WTC11 (cell line): ENCODE measurements at regions not wholly inside any gene's neighbourhood (a gene's known extent, or its start where the extent isn't known, plus 50 kb on each side); places are given as distances from the start of the nearest gene placed in this dataset.

Experiments used
- ATAC-seq: fragments of 200-7000 bp; cut with Tn5 transposase; 2 replicates; pipeline ENCODE4 v1.10.0; 2021; ENCODE audit warnings: mild to moderate bottlenecking, moderate library complexity
- CTCF ChIA-PET: fragments of 300-600 bp; sonication (Branson Sonifier 250); formaldehyde crosslinking; loops from one replicate; lab custom pipeline; 2021; ENCODE audit warnings: antibody characterized with exemption; lab: Charles Lee
- POLR2A ChIA-PET: fragments of 350-600 bp; sonication (Branson Sonifier 250); formaldehyde crosslinking; loops from one replicate; lab custom pipeline; 2021; ENCODE audit warnings: antibody characterized with exemption; lab: Charles Lee
- DNase-seq: peaks from one replicate; pipeline ENCODE4 v3.0.0; 2021; ENCODE audit warnings: low spot score
- H3K27ac Mint-ChIP-seq: 2 replicates; pipeline ENCODE4 v1.8.0; 2021; ENCODE audit warnings: mixed read lengths
- H3K27me3 Mint-ChIP-seq: 2 replicates; pipeline ENCODE4 v1.8.0; 2021; ENCODE audit warnings: low read depth, mild to moderate bottlenecking, moderate library complexity, mixed read lengths
- H3K36me3 Mint-ChIP-seq: 2 replicates; pipeline ENCODE4 v1.8.0; 2021; ENCODE audit warnings: mixed read lengths
- H3K4me1 Mint-ChIP-seq: 2 replicates; pipeline ENCODE4 v1.8.0; 2022; ENCODE audit warnings: mixed read lengths
- H3K4me3 Mint-ChIP-seq: 2 replicates; pipeline ENCODE4 v1.8.0; 2021; ENCODE audit warnings: mild to moderate bottlenecking, moderate library complexity, mixed read lengths
- H3K9me3 Mint-ChIP-seq: 2 replicates; pipeline ENCODE4 v1.8.0; 2021; ENCODE audit warnings: mixed read lengths
- ATF1 ChIP-seq: sonication (generic); formaldehyde crosslinking; IDR thresholded peaks from 2 replicates; pipeline ENCODE4 v1.8.1; 2023; ENCODE audit warnings: mild to moderate bottlenecking, moderate library complexity, missing genetic modification reagents
- ESRRA ChIP-seq: sonication (generic); formaldehyde crosslinking; IDR thresholded peaks from 2 replicates; pipeline ENCODE4 v1.8.1; 2022; ENCODE audit warnings: mild to moderate bottlenecking, missing genetic modification reagents, borderline replicate concordance
- GTF2I ChIP-seq: fragments of 250-450 bp; sonication (Bioruptor Pico); conservative IDR thresholded peaks from 2 replicates; pipeline ENCODE4 v1.4.0; 2021; ENCODE audit warnings: mild to moderate bottlenecking
- JUN ChIP-seq: sonication (generic); formaldehyde crosslinking; IDR thresholded peaks from 2 replicates; pipeline ENCODE4 v1.8.0; 2023; ENCODE audit warnings: mild to moderate bottlenecking, missing genetic modification reagents
- MXD4 ChIP-seq: fragments of 250-450 bp; sonication (Bioruptor Pico); IDR thresholded peaks from 2 replicates; pipeline ENCODE4 v1.8.0; 2021; ENCODE audit warnings: mild to moderate bottlenecking, moderate library complexity, borderline replicate concordance
- NFYB ChIP-seq: sonication (generic); formaldehyde crosslinking; conservative IDR thresholded peaks from 2 replicates; pipeline ENCODE4 v1.8.0; 2022; ENCODE audit warnings: low read depth, missing genetic modification reagents
- ZNF138 ChIP-seq: sonication (generic); formaldehyde crosslinking; conservative IDR thresholded peaks from 2 replicates; pipeline ENCODE4 v1.8.1; 2022; ENCODE audit warnings: mild to moderate bottlenecking, moderate library complexity, missing genetic modification reagents
- ZNF671 ChIP-seq: fragments of 250-450 bp; sonication (Bioruptor Pico); IDR thresholded peaks from 2 replicates; pipeline ENCODE4 v1.8.0; 2021; ENCODE audit warnings: mild to moderate bottlenecking
- TF ChIP-seq, protein P1 (sequence below): sonication (generic); formaldehyde crosslinking; IDR thresholded peaks from 2 replicates; pipeline ENCODE4 v1.8.0; 2023; ENCODE audit warnings: missing genetic modification reagents
- TF ChIP-seq, protein P2 (sequence below): fragments of 250-450 bp; sonication (Bioruptor Pico); IDR thresholded peaks from 2 replicates; pipeline ENCODE4 v1.8.0; 2021; ENCODE audit warnings: mild to moderate bottlenecking
- TF ChIP-seq, protein P3 (sequence below): sonication (generic); formaldehyde crosslinking; IDR thresholded peaks from 2 replicates; pipeline ENCODE4 v1.8.0; 2022; ENCODE audit warnings: mild to moderate bottlenecking, missing genetic modification reagents
- TF ChIP-seq, protein P4 (sequence below): sonication (generic); formaldehyde crosslinking; conservative IDR thresholded peaks from 2 replicates; pipeline ENCODE4 v1.8.1; 2022; ENCODE audit warnings: mild to moderate bottlenecking, missing genetic modification reagents
- TF ChIP-seq, protein P5 (sequence below): sonication (generic); formaldehyde crosslinking; IDR thresholded peaks from 2 replicates; pipeline ENCODE4 v1.8.1; 2023; ENCODE audit warnings: mild to moderate bottlenecking, missing genetic modification reagents, moderate library complexity

DNA sequence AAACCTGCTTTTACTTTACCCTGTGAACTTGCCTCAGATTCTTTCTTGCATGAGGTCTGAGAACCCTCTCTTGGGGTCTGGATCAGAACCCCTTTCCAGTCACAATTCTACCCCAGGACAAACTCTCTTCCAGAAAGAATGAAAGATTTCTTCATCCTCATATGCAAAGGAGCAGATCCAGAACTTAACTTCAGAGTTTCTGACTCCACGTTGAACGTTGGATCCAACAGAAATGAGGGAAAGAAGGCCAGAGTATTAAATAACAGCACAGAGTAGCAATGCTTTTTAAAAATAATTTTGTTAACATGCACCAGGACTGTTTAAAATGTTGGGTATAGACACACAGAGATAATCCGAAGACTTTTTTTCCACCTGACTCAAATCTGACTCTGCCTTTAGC, 632.9 kb upstream of the AUTS2 start:
- ATAC-seq, result no peak
- DNase-seq, result no peak
- Mint-ChIP-seq H3K27ac (no peak overlapping the region), H3K27me3 (no peaks in the 10 kb centered on the region; the same call in 1 of the 2 replicates), H3K9me3 (peaks cover 36% of the 10 kb centered on the region), H3K36me3 (peaks cover 2% of the 10 kb centered on the region; the same call in 1 of the 2 replicates), H3K4me1 (0 out of 2 replicates have a peak, but pooled peaks cover 5% of the 10 kb centered on the region), H3K4me3 (no peak overlapping the region)
- ChIA-PET CTCF (no interaction called here), POLR2A (no interaction called here)
- TF ChIP-seq NFYB, result no peak
- no peak for TF ChIP-seq ESRRA (CRISPR knock-in tag)
- TF ChIP-seq, protein P1, sequence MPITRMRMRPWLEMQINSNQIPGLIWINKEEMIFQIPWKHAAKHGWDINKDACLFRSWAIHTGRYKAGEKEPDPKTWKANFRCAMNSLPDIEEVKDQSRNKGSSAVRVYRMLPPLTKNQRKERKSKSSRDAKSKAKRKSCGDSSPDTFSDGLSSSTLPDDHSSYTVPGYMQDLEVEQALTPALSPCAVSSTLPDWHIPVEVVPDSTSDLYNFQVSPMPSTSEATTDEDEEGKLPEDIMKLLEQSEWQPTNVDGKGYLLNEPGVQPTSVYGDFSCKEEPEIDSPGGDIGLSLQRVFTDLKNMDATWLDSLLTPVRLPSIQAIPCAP (CRISPR knock-in tag), result no peak
- TF ChIP-seq, protein P2, sequence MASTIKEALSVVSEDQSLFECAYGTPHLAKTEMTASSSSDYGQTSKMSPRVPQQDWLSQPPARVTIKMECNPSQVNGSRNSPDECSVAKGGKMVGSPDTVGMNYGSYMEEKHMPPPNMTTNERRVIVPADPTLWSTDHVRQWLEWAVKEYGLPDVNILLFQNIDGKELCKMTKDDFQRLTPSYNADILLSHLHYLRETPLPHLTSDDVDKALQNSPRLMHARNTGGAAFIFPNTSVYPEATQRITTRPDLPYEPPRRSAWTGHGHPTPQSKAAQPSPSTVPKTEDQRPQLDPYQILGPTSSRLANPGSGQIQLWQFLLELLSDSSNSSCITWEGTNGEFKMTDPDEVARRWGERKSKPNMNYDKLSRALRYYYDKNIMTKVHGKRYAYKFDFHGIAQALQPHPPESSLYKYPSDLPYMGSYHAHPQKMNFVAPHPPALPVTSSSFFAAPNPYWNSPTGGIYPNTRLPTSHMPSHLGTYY, result no peak
- TF ChIP-seq ZNF138 (CRISPR knock-in tag), result no peak
- no peak for TF ChIP-seq ZNF671

DNA sequence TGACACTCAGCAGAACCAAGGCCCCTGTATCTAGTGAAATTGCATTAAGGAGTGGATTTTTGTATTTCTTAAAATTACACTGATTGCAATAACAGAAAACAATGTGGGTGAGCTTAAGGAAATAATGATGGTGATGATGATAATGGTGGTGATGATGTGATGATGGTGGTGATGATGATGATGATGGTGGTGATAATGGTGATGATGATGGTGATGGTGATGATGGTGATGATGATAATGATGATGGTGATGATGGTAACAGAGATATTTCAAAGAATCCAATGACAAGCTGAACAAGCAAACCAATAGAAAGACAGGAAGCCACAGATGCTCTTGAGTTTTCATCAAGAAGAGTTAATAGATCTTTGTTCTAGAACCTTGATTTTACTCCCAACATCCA, 630.7 kb upstream of the AUTS2 start:
- Mint-ChIP-seq H3K4me1 (peaks cover 18% of the 10 kb centered on the region), H3K36me3 (peaks cover 3% of the 10 kb centered on the region; the same call in 1 of the 2 replicates), H3K27me3 (no peaks in the 10 kb centered on the region; the same call in 1 of the 2 replicates), H3K27ac (no peak overlapping the region), H3K9me3 (peaks cover 38% of the 10 kb centered on the region), H3K4me3 (no peak overlapping the region)
- no peak for TF ChIP-seq MXD4 (CRISPR knock-in tag)
- TF ChIP-seq, protein P1 (CRISPR knock-in tag), result no peak
- POLR2A ChIA-PET, result interaction anchor here (0.5 kb wide), 1 partner anchor 1867 kb away, joined by 3 read pairs; no protein-coding TSS in a partner anchor
- DNase-seq (no peak), ATAC-seq (no peak)
- CTCF ChIA-PET, result no interaction called here

DNA sequence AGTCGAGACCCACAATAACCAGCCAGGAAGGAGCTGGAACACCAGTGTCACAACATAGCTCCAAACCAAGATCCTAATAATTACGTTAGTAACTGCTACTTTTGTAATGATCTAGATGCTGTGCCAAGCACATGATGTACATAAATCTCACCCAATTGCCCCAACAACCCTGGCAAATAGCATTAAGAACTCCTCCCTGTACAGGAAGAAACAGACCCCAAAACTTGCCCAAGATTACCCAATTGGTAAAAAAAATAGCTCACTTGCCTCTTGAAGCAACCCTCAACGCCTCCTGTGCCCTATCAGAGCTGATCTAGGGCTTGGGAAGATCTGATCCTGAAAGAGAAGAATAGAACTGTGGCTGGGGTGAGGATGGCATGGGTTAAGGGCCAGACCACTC, 628.7 kb upstream of the AUTS2 start:
- peaks cover 26% of the 10 kb centered on the region for H3K4me1 Mint-ChIP-seq
- POLR2A ChIA-PET, result no interaction called here
- H3K36me3 Mint-ChIP-seq, result peaks cover 3% of the 10 kb centered on the region; the same call in 1 of the 2 replicates
- H3K4me3 Mint-ChIP-seq, result no peak overlapping the region
- no peak overlapping the region for H3K27ac Mint-ChIP-seq
- no peak for DNase-seq
- TF ChIP-seq, protein P3, sequence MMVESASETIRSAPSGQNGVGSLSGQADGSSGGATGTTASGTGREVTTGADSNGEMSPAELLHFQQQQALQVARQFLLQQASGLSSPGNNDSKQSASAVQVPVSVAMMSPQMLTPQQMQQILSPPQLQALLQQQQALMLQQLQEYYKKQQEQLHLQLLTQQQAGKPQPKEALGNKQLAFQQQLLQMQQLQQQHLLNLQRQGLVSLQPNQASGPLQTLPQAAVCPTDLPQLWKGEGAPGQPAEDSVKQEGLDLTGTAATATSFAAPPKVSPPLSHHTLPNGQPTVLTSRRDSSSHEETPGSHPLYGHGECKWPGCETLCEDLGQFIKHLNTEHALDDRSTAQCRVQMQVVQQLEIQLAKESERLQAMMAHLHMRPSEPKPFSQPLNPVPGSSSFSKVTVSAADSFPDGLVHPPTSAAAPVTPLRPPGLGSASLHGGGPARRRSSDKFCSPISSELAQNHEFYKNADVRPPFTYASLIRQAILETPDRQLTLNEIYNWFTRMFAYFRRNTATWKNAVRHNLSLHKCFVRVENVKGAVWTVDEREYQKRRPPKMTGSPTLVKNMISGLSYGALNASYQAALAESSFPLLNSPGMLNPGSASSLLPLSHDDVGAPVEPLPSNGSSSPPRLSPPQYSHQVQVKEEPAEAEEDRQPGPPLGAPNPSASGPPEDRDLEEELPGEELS (CRISPR knock-in tag), result no peak
- TF ChIP-seq GTF2I (CRISPR knock-in tag), result no peak
- TF ChIP-seq JUN (CRISPR knock-in tag), result no peak
- TF ChIP-seq, protein P4, sequence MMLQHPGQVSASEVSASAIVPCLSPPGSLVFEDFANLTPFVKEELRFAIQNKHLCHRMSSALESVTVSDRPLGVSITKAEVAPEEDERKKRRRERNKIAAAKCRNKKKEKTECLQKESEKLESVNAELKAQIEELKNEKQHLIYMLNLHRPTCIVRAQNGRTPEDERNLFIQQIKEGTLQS (CRISPR knock-in tag), result no peak
- TF ChIP-seq, protein P5, sequence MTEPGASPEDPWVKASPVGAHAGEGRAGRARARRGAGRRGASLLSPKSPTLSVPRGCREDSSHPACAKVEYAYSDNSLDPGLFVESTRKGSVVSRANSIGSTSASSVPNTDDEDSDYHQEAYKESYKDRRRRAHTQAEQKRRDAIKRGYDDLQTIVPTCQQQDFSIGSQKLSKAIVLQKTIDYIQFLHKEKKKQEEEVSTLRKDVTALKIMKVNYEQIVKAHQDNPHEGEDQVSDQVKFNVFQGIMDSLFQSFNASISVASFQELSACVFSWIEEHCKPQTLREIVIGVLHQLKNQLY (CRISPR knock-in tag), result no peak
- no peak for TF ChIP-seq ATF1 (CRISPR knock-in tag)
- TF ChIP-seq, all 79 proteins: peak for 0
- H3K27me3 Mint-ChIP-seq, result no peaks in the 10 kb centered on the region
- peaks cover 32% of the 10 kb centered on the region for H3K9me3 Mint-ChIP-seq
- no peak for ATAC-seq
- CTCF ChIA-PET, result no interaction called here
